ENCODE measurements at regions not wholly inside any gene's neighbourhood (a gene's known extent, or its start where the extent isn't known, plus 50 kb on each side); places are given as distances from the start of the nearest gene placed in this dataset.

DNA sequence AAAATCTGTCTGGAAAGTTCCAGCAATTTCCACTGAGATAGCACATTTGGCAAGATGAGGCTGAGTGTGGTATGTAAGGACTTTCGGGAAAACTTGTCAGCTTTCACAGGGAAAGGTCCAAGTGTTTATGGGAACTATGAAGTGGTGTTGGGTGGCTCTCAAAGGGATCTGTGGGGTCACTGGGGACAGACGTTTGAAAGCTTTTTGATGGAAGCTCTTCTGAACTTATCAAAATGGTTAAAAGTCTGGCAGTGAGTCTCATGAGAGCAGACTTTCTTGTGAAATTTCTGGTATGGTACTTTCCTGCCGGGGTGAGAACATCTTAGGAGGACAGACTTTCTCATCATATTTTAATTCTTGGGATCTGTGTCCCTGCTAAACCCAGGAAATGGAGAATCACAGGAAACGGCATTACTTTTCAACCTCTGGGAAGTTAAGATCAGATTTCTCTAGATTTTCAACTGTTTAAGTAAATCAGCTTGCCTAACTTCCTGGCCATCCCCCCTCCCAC lies 546.3 kb upstream of the ZEB2 start:
- no peak for DNase-seq

DNA sequence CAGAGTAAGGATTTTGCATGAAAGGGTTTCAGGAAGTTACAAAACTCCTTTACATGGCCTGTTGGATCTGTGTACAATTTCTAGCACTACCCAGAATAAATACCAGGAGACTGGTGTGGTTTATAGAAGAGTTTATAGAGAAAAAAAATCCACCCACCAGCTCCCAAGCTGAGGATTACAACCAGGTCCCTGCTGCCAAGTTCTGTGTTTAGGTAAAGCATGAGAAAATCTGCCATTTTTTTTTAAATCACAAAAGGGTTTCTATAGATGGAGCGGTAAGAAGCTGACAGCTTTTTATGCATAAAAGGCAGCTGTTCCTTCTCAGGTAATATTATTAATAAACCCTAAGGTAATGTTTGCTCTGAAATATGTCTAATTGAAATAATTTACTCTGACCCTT lies 545.4 kb upstream of the ZEB2 start:
- no peak for DNase-seq

DNA sequence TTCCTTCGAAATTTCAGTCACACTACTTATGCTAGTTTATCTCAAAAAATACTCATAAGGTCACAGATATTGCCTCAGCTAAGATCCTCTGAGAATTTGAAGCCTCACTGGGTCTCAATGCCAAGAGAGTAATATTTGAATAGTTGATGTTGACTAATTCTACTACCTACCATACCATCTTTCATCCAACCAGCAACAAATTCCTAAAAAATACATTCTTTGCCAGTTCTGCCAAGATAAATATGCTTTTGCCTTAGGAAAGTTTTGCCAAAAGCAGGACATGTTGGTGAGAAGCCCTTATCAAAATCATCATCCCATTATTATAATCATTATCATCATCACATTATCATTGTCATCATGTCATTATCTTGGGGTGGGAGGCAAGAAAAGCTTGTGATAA lies 544.6 kb upstream of the ZEB2 start:
- no peak for DNase-seq

DNA sequence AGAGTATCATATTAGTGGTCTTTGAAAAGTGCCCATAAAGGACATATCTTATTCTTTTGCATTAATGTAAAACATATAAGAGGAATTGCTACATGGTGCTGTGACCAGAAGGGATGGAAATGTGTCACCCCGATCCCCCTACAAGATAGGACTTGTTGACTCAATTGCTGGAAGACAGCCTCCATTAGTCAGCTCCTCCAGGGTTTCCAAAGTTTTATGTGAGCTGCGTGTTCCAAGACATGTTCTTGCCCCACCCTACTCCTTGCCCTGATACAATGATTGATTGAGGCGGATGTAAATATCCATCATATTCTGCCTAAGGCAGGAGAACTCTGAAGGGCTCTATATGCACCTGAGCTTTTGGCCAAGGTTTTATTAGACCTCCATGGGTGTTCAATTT lies 541.0 kb upstream of the ZEB2 start:
- DNase-seq: no peak

DNA sequence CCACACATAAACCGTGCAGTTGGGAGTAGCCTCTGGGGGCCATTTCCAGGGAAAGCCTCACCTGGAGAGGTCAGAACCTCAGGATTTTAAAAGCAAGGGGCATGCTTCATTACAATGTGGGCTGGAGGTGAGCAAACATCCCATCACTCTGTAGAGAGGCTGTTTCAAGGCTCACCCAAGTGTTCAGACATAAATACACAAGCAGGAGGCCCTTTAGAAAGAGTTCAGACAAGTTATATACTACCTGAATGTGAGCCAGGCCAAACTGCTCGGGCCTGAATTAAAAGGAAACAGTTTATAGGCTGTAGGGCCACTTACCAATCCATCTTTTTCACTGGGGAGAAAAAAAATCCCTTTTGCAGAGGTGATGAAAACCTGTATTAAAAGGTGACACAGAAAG lies 540.0 kb upstream of the ZEB2 start:
- DNase-seq: no peak

DNA sequence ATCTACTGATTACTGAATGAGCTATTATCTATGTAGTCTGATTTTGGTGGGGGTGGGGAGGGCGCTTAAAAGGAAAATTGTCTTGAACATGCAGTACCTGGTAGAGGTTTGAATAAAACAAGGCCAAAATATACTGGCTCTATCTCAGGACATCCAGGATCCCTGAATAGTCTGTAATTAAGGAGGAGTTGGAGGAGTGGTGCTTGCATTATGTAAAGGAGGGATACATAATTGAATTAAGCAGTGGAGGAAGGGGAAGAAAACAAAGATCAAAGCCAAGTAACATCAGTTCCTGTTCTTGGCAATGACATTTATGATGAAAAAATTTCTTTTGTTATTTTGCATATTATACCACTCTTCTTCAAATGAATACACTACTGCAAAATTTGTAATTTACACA lies 539.4 kb upstream of the ZEB2 start:
- DNase-seq: no peak

DNA sequence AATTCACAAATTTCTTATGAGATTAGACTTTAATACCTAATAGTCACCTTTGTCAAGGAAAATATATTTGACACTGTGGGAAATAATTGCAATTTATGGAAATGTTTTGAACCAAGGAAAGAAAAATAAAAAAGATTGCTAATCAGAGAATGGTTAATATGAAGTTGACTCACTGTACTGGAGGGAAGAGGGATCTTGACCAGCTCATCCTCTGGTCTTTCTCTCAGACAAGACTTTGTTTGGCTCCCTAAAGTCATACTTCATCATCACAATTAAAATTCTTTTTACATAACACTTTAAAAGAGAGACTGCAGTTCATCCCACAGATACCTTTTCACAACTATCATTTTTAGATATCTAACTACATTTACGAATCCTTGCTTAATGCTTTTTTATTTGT lies 538.5 kb upstream of the ZEB2 start:
- no peak for DNase-seq

DNA sequence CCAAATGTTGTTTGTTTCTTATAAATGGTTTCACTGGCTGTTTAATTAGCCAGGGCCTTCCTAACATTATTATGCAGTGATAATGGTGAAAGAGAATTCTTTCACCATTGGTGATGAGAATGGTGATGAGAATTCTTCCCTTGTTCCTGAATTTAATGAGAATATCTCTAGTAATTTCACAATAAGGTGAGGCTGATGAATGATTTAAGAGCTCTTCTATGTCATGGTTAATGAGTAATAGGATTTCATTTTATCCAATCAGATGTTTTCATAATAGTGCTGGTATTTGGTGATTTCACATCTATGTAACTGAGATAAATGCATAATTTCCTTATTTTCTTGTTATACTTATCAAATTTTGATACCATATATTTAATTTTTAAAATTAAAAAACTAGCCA lies 535.7 kb upstream of the ZEB2 start:
- no peak for DNase-seq

DNA sequence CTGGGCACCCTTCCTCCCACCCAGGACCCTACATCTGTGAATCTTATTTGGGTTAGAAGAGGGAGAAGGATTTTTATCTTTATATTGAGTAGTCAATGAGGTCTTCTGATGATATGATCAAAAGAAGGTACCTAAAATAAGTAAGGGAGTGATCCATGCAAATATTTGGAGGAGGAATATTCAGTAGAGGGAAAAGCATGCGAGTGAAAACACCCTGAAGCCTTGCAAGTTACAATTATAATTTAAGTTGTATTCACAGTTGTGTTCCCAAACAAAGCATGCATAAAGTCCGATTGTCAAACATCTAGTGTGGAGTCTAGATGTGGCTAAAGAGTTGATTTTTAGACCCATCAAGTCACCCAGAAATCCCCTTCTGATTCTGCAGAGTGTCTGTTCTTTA lies 530.2 kb upstream of the ZEB2 start:
- DNase-seq: no peak

DNA sequence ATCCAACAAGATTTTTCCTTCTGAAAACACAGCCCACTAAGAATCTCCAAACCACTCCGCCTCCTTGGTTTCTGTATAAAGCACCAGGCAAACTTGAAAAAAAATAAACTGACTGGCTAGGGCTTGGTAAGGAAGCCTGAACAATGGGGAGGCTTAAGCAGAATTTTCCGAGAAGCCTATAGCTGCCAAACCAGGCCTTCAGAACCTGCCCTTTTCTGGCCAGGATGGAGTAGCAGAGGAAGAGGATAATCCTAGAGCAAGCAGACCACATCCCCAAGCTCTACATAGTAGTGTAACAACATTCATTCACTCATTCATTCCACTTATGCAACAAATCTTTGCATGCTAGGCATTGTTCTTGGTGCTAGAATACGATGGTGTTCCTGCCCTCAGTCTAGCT lies 529.6 kb upstream of the ZEB2 start:
- no peak for DNase-seq

DNA sequence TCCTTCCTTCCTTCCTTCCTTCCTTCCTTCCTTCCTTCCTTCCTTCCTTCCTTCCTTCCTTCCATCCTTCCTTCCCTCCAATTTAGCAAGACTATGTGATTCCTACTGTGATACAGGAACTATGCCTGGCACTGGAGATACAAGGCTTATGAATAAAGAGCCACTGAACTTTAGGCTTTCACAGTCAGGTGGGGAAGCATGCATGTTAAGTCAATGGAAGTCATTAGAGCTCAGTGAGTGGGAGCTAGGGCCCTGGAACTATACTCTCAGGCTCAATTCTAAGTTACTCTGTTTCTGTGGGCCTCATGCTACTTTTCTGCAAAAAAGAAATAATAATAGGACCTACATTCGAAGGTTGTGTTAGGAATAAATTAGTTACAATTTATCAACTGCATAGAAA lies 527.6 kb upstream of the ZEB2 start:
- no peak for DNase-seq

DNA sequence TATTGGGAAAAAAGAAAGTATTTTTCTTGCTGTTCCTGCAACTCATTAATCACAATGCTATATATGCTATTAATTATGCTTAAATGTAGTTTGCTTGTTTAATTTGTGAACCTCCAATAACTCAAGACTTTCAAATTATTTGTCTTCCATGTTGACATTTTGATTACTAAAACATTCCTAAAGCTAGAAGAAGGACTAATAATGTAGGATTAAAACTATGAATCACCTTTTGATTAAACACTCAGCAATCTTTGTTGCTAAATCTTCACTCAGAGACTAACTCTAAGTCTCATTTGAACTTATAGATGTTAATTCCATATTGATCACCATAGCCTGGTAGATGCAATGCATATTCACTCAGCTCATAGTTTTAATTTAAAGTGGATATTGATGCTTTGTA lies 524.6 kb upstream of the ZEB2 start:
- DNase-seq: no peak

DNA sequence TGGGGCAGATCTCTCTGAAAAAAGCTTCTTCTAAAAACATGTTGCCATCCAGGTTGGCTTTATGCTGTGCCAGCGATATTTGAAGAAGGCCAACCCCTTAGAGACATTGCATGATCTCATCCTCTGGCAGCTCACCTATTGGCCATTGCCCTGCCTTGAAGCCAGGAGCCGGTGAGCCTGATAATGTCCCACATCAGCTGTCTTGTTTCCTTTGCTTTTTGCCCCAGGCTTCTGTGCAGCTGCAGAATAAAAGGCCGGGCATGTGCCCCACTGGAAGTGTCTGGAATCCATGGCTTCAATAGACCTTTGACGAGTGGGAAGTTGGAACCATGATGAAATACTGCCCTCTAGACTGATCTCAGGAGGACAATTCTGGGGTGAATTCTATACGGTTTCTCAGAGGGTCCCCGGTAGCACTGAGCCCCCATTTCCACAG lies 523.5 kb upstream of the ZEB2 start:
- no peak for DNase-seq

DNA sequence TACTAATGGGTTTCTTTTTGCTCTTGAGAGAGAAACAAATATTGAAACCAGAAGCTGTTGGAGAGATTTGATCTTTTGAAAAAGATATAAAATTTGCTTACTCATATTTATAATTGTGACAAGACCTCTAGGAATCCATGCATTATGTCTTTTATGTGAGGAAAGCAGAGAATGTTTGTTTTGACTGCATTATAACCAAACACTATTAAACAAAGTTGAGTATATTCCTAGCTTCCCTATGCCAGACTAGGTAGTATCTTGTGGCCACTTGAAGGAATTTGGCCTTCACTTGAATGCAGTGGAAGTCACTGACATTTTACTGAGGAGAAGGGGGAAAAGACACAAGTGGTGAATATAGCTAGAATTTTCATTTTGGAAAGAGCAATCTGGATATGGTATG lies 521.8 kb upstream of the ZEB2 start:
- no peak for DNase-seq

DNA sequence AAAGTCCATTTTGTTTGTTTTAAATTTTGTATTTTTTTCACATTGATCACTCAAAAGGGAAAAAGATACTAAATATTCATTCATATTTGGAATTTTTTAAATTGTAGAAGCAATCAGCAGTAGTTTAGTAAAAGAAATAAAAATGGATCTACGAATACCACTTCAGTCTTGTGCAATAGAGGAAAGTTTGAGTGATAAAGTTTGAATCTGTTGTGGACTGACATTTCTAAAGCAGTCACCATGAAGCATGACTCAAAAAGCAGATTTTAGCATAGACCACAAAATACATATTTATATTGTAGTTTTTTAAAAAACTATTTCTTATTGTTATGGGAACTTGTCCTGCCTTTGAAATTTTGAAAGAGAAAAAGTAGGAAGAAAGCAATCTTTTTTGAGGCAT lies 520.5 kb upstream of the ZEB2 start:
- no peak for DNase-seq

DNA sequence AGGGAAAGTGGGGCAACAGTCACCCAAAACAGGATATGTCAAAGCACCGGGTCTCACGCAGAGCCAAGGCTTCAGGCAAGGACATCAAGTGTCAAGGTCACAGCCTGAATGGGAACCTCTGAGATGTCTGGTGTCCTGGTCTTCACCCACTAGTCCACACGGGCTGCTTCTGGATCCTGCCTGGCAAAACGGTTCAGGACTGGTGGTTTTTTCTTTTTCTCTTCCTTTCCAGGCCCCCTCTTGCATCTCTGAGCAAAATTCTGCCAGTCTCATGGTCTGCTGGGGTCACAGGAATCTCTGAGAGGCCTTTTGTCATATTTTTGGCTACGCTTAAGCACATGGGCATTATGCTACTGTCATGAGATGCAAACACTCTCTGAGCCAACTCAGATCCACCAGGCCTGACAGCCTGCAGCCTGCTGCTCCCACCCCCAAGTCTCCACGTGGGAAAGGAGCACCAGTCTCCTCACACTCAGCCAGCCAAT lies 518.2 kb upstream of the ZEB2 start:
- DNase-seq: no peak

DNA sequence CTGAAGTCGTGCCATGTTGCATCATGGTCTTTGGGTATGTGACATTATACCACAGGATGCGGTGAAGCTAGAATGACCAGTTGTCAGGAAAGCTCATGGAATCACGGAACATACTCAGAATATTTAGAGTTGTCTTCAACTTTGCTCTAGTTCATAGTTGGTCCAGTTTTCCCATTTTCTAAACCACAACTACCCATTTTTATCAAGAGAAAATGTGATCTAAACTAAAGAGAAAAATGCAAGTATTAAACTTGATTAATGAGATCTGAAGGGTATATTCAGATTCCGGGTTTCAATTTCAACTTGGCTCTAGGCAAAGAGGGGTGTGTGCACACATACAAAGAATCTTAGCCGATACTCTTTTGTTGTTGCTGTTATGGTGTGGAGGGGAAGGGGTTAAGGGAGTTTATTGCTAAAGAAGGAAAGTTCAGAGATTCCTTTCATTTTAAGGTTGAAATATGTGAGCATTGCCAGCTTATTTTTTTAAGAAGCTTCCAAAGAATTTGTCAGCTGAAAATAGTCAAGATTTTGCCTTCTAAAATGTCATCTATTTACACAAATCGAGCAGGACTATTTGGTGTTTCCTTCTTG lies 516.6 kb upstream of the ZEB2 start:
- no peak for DNase-seq

DNA sequence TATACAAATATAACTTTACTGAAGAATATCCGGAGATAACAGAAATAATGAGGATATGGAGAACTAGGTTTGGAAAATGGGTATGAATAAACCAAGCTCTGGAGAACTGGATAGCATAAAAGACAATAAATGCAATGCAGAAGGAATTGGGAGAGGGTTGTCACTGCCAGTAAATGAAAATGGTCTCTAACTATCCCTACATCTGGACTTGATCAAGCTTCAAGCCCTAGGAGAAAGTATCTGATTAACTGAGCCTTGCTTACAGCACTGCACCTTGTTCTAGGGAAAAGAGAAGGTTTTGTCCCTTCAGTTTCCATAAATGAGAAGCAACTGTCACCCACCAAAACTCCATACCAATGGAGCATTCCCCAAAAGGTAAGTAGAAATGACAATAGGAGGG lies 514.6 kb upstream of the ZEB2 start:
- DNase-seq: no peak

DNA sequence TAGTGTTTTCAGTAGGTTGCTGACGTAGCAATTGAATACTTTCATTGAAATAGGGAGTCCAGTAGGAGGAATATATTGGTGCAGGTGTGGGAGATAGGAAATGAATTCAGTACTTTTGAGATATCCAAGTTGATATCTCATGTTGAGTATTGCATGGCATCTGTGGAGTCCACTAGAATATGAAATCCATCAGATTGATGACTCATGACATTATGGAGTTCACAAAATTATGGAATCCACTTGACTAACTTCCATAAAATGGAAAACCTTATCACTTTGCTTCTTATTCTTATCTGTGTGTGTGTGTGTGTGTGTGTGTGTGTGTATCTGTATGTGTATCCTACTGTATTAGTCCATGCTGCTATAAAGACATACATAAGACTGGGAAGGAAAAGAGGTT lies 513.5 kb upstream of the ZEB2 start:
- DNase-seq: no peak

DNA sequence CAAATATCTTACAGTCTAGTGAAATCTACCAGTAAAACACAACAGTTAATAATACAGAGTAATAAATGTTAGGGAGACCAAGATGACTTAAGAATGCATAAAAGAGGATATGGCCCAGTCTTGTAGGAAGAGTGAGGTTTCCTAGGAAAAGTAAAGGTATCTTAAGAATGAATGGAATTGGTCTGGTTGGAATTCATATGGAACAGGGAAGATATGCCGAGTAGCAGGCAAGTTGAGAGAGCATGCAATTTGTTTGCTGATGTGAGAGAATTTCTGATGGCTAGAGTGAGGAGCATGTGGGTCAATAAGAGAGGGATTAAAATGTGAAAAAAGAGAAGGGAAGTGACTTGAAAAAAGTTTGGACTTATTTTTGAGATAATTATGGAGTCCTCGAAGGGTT lies 512.9 kb upstream of the ZEB2 start:
- DNase-seq: no peak

DNA sequence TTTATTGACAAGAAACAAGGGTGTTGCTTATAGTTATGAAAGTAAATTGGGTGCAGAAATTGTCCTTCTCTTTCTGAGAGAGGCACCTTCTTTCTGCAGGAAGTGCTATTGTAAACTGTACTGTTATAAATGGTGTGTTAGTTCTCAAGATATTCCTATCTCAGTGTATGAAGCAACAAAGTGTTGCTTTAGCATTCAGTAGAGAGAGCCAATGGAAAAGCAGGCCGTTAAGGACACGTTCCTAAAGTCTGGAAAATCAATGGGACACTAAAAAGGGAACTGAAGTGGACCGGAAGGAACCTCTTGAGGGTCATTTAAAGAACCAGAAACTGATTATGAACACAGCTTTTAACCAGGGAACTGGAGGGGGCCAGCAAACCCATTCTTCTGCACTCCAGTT lies 510.0 kb upstream of the ZEB2 start:
- no peak for DNase-seq

DNA sequence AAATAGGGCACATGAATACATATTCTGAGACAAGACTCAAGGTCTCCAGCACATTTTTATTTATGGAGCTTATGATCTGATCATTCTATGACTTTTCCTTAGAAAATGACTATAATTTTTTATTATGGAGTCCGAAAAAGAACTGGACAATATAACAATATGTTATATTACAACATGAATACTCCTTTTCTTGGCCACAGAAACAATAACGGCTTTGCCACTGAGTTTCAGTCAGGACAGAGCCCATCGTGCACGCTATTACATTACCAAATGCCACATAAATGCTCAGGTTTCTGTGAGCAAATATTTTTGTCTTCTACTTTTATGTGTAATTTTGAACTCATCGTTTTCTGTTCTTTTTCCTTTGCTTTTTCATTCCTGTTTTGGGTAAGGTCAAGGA lies 509.2 kb upstream of the ZEB2 start:
- DNase-seq: no peak

DNA sequence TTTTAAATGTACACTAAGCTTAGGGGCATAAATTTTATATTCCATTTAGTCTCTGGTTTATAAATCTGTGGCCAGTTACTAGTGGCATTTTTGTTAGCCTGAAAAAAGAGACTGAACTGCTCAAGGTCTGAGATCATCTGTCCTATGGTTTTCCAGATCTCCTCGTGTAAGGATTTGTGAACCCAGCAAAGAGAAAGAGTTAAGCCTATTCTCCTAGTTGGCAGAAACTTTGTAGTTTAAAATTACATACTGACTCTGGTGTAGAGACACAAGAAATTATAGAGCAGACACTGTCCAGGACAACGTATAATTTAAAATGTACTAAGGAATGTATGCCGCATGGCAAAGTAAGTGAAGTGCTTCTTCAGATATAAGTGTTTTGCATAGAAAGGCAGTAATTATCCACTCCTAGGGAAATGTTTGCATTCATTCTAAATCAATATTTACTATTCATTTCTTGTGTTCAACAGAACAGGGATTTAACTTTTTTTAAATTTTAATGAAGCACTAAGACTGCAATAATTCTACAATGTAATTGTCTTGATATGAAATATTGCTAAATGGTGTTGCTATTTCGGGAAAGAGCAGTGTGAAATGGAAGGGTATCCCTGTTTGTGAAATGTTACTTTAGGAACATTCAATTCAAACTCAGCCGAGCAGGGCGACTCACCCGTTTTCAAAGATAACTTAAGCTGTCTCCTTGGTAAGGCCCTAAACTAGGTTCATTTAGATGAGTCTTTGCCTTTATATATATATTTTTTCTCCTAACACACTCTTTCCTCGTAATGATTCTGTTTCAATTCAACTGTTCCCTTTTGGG lies 508.4 kb upstream of the ZEB2 start:
- no peak for DNase-seq

Measured in activated gamma-delta T cell treated with Interleukin-2 at 50 U/mL for 16 hours (primary cell).